ENCODE measurements at regions not wholly inside any gene's neighbourhood (a gene's known extent, or its start where the extent isn't known, plus 50 kb on each side); places are given as distances from the start of the nearest gene placed in this dataset.

- TF ChIP-seq TCF7L2 (IDR thresholded peaks at IDR 0.05; ENCODE audit: low read depth, low read length) (no peak), CTCF (IDR thresholded peaks at IDR 0.05) (no peak), SIN3A (IDR thresholded peaks at IDR 0.05; ENCODE audit: borderline replicate concordance, insufficient read depth, low read depth, low read length) (no peak), POLR2AphosphoS5 (IDR thresholded peaks at IDR 0.05; ENCODE audit: low read depth, low read length) (no peak)
Observed at GRCh38 chrX:33605997-33606396, 394.6 kb upstream of the DMD start.

Measured in Panc1 (cell line).